ENCODE measurements at regions not wholly inside any gene's neighbourhood (a gene's known extent, or its start where the extent isn't known, plus 50 kb on each side); places are given as distances from the start of the nearest gene placed in this dataset.

DNA sequence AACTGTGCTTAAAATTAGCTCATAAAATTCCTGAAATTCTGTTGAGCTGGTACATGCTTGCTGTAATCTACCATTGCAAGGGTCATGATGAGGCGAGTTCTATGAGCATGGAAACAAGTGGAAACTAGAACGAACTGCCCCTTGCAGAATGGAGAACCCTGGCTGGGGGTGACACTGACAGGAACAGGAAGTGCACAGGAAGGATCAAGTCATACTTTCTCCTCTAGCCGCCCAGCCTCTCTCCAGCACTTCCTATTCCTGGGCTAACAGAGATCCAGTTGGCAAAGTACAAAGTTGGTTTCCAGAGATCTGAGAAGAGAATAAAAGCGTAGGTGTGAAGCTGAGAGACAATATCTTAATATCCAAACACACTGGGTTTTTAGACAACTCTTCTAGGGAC is 414.2 kb upstream of the PODXL start:
- TF ChIP-seq, protein P1, sequence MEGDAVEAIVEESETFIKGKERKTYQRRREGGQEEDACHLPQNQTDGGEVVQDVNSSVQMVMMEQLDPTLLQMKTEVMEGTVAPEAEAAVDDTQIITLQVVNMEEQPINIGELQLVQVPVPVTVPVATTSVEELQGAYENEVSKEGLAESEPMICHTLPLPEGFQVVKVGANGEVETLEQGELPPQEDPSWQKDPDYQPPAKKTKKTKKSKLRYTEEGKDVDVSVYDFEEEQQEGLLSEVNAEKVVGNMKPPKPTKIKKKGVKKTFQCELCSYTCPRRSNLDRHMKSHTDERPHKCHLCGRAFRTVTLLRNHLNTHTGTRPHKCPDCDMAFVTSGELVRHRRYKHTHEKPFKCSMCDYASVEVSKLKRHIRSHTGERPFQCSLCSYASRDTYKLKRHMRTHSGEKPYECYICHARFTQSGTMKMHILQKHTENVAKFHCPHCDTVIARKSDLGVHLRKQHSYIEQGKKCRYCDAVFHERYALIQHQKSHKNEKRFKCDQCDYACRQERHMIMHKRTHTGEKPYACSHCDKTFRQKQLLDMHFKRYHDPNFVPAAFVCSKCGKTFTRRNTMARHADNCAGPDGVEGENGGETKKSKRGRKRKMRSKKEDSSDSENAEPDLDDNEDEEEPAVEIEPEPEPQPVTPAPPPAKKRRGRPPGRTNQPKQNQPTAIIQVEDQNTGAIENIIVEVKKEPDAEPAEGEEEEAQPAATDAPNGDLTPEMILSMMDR (IDR thresholded peaks at IDR 0.05) = no peak

DNA sequence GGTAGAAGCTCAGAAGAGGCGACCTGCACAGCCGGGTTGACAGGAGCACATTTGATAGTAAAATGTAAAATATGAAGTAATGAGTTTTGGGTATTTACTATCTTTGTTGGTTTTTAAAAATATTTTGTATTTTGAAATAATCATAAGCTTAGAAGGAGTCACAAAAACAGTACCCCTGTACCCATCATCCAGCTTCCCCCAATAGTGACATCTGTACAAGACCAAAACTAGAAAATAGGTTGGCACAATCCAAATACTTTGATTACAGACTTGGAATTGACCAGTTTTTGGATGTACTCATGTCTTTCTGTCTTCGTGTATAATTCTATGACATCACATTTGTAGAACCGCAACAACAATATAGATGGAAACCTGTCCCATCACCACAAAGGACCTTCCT is 413.1 kb upstream of the PODXL start:
- TF ChIP-seq, protein P1 (IDR thresholded peaks at IDR 0.05) = no peak

DNA sequence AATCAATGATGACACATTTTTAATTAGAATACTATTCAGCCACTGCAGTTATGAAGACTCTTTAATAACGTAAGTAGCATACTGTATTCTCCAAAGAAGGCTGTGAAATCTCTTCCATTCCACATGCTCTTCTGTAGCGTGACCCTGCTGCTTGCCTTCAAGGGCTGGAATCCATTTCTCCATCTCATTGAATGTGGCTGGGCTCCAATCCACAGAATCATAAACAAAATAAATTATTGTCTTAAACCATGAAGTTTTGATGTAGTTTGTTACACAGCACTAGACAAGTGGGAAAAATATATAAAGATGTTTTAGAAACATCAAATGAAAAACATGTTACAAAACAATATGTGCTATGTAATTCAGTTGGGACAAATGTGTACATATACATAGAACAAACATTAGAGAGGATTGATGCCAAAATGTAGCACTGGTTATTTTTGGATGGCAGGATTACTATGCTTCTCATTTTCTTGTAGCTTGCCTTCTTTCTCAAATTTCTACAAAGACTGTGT is 410.8 kb upstream of the PODXL start:
- TF ChIP-seq, protein P1 (IDR thresholded peaks at IDR 0.05) = no peak

DNA sequence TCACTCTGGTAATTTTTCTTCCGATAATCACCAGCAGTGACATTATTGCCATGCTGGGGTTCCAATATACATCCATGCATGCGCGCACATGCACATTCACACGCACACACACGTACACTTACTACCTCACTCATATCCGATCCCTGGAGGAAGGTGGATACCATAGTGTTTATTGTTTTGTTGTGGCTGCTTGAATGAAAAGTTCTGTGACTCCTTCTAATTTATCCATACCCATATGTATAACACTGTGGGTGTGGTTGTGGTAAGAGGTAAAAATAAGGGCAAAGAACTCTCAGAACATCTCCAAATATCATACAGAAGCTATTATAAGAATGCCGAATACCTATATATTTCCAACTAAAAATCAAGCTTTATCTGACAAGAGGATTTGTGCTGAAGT is 407.8 kb upstream of the PODXL start:
- TF ChIP-seq, protein P1 (IDR thresholded peaks at IDR 0.05) = no peak

DNA sequence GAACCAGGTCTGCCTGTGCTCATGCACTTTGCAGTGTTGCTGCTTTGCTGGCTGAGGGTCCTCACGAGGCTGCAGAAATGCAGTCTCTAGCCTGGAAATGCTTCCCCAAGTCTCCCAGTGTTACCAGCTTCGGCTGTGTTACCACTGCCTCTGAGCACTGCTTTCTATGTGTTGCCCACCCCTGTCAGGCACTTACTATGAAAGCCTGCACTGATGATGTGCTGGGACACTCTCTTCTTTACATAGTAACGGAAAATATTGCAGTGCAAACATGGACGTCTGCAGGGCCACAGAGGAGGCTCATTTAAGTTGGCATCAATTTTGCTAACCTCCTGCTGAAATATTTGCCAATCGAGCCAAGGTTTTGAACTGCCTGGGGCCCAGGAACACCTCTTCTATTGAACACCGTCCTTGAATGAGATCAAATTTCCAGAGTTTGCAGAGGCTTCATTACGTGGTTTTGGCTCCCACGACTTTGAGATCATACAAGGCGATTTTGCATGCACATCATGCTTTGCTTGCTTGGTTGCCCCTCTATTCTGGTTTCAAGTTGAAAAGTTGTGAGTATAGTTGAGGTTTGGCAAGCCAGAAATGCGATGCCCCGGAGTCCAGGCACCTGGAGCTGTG is 404.7 kb upstream of the PODXL start:
- TF ChIP-seq, protein P1 (IDR thresholded peaks at IDR 0.05) = no peak

DNA sequence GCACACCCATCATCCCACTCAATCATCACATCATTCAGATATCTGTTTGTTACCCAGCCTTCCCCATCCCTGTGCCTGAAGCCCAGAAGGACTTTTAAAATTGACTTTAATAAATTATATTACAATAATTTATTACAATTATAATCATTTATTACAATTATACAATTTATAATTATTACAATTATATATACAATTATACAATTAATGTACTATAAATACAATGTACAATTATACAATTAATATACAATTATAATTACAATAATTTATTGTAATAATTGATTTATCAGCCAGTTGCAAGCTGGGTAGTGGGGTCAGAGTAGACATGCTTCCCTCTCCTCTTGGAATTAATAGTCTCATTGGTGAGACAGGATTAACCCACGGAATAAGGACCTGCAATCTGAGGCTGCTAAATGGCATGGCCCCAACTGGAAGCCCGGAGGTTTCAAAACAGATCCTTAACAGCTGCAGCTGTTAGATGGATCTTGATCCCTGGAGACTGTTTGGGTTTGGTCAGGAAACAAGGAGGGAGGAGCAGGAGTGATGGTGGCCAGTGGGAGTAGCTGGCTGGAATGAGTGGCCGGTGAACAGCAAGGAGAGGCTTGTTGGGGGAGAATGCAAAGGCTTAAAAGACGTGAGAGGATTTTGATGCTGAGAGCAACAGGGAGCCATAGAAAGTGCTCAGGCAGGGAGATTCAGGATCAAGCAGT is 402.8 kb upstream of the PODXL start:
- TF ChIP-seq, protein P1 (IDR thresholded peaks at IDR 0.05) = no peak

DNA sequence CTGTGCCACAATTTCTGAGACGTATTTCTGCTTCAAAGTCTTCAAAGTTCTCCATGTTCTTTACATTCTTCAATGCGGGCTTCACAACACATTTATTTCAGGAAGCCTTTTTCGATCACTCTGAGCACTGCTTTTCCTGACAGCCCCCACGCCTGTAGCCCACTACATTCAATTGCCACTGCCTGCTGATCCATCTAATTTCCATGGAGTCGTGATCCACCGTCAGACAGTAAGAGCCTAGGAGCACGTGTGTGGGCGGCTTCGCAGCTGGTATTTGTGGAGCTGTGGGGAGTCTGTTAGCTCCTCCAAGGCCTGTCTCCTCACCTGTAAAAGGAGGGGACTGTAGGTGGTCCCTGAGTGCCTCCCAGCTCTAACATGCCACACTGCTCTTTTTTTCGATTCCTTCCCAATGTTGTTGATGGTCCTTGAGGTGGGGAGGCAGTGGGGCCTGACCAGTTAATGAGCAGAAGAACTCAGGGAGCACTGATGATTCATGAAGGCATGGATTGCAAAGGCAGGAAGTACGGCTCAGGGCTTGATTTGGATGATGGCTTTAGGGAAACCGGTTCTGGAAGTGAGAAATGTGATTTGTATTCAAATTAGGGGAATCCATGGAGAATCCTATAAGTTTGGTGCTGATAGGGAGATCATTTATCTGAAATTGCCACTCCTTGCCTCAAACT is 401.1 kb upstream of the PODXL start:
- TF ChIP-seq, protein P1 (IDR thresholded peaks at IDR 0.05) = no peak
